GM12878 (cell line): ENCODE measurements at regions not wholly inside any gene's neighbourhood (a gene's known extent, or its start where the extent isn't known, plus 50 kb on each side); places are given as distances from the start of the nearest gene placed in this dataset.

Experiments used
- ATAC-seq: fragments of 200-7000 bp; cut with Tn5 transposase; 3 replicates; pipeline ENCODE4 v1.9.1; 2020; ENCODE audit warnings: mild to moderate bottlenecking, moderate library complexity
- BruUV-seq: library from RNA; stranded (reverse); fragments of 400-500 nt; replicated peaks from 2 replicates; lab custom pipeline; 2021; lab: Mats Ljungman, UMichigan
- CTCF ChIA-PET: fragments of 300-600 bp; sonication (Branson Sonifier 250); formaldehyde crosslinking; extraction: SDS; loops from one replicate; lab custom pipeline; 2021; ENCODE audit warnings: inconsistent platforms; lab: Yijun Ruan, JAX
- POLR2A ChIA-PET: fragments of 350-600 bp; formaldehyde crosslinking; extraction: SDS; loops from one replicate; lab custom pipeline; 2021; ENCODE audit warnings: inconsistent platforms; lab: Charles Lee
- RAD21 ChIA-PET: fragments of 300-600 bp; sonication (Branson Sonifier 250); formaldehyde crosslinking; loops from one replicate; lab custom pipeline; 2023; ENCODE audit warnings: antibody characterized with exemption; ENCODE audit not compliant: unreplicated experiment; lab: Charles Lee
- SMC1A ChIA-PET: fragments of 300-600 bp; sonication (Branson Sonifier 250); formaldehyde crosslinking; loops from one replicate; lab custom pipeline; 2023; ENCODE audit not compliant: unreplicated experiment, uncharacterized antibody; lab: Charles Lee
- DNase-seq: peaks from one replicate; pipeline ENCODE4 v3.0.0-alpha.2; 2011; ENCODE audit warnings: low read depth, low spot score
- FAIRE-seq: peaks from 3 replicates; lab custom pipeline; 2011; peaks lifted over from hg19 to GRCh38; lab: Jason Lieb, UNC
- H2AFZ ChIP-seq: 2 replicates; pipeline ENCODE4 v1.6.0; 2011; ENCODE audit warnings: low read depth, low read length, control low read depth; ENCODE audit not compliant: control insufficient read depth
- H3K27ac ChIP-seq: 2 replicates; pipeline ENCODE4 v1.5.1; 2011; ENCODE audit warnings: control low read depth; ENCODE audit not compliant: control insufficient read depth, insufficient read depth
- H3K27me3 ChIP-seq, 2 experiments: replicated peaks in 1 of 2; 2 replicates each; pipeline versions ENCODE4 v1.6.0 to v1.6.1; 2011; ENCODE audit warnings: low read length in 1 of 2; ENCODE audit not compliant: control insufficient read depth in 2 of 2, insufficient read depth in 2 of 2
- H3K36me3 ChIP-seq, 2 experiments: 2 replicates each; pipeline ENCODE4 v1.5.1; 2011; ENCODE audit warnings: low read length in 1 of 2; ENCODE audit not compliant: control insufficient read depth in 2 of 2, insufficient read depth in 2 of 2
- H3K4me1 ChIP-seq: 2 replicates; pipeline ENCODE4 v1.6.1; 2011; ENCODE audit warnings: mild to moderate bottlenecking, low read length, moderate library complexity, mixed read lengths; ENCODE audit not compliant: control insufficient read depth, insufficient read depth
- H3K4me2 ChIP-seq: 2 replicates; pipeline ENCODE4 v1.6.0; 2011; ENCODE audit warnings: control low read depth; ENCODE audit not compliant: control insufficient read depth, insufficient read depth
- H3K4me3 ChIP-seq: fragments of 200-600 bp; sonication (generic); 2 replicates; pipeline ENCODE4 v1.5.1; 2016
- H3K79me2 ChIP-seq: 2 replicates; pipeline ENCODE4 v1.6.0; 2011; ENCODE audit warnings: low read length; ENCODE audit not compliant: control insufficient read depth, insufficient read depth
- H3K9ac ChIP-seq: 2 replicates; pipeline ENCODE4 v1.8.0; 2011; ENCODE audit warnings: low read length, control low read depth, mixed read lengths; ENCODE audit not compliant: control insufficient read depth, insufficient read depth
- H3K9me3 ChIP-seq: replicated peaks from 3 replicates; pipeline ENCODE4 v1.5.1; 2011; ENCODE audit warnings: mild to moderate bottlenecking, low read length; ENCODE audit not compliant: control insufficient read depth, insufficient read depth
- H4K20me1 ChIP-seq: 2 replicates; pipeline ENCODE4 v1.6.0; 2011; ENCODE audit not compliant: control insufficient read depth, insufficient read depth
- EZH2 ChIP-seq: IDR thresholded peaks from 2 replicates; pipeline ENCODE4 v1.6.1; 2012; ENCODE audit warnings: low read depth, mild to moderate bottlenecking, control low read depth, inconsistent platforms, low read length, borderline replicate concordance; ENCODE audit not compliant: control insufficient read depth
- MXI1 ChIP-seq: fragments of 150-350 bp; IDR thresholded peaks from 2 replicates; pipeline ENCODE4 v1.6.1; 2011; ENCODE audit warnings: low read depth, mild to moderate bottlenecking, inconsistent platforms, low read length, improper control_type of control experiment
- NFYB ChIP-seq: IDR thresholded peaks from 2 replicates; pipeline ENCODE4 v1.6.1; 2011; ENCODE audit warnings: low read depth, mild to moderate bottlenecking, low read length, improper control_type of control experiment, moderate library complexity; ENCODE audit not compliant: insufficient read depth
- PAX5 ChIP-seq: IDR thresholded peaks from 2 replicates; pipeline ENCODE4 v1.6.1; 2011; ENCODE audit warnings: low read depth, low read length, borderline replicate concordance
- POLR2AphosphoS5 ChIP-seq: IDR thresholded peaks from 2 replicates; pipeline ENCODE4 v1.6.1; 2011; ENCODE audit warnings: mild to moderate bottlenecking, low read length, inconsistent platforms
- WGBS: methylation state at CpG from one replicate; pipeline ENCODE4 v1.1.6; 2016; ENCODE audit warnings: low lambda C conversion rate; ENCODE audit not compliant: insufficient replicate concordance, insufficient coverage; ENCODE audit errors: missing lambda C conversion rate; 5-methylcytosine and 5-hydroxymethylcytosine counted together
- in situ Hi-C: fragments of 300-500 bp; cut with MboI; formaldehyde crosslinking; loops from 9 replicates; pipeline ENCODE4 v1.14.3; 2018; ENCODE audit warnings: mixed read lengths
- intact Hi-C: fragments of 100-400 bp; cut with micrococcal nuclease; formaldehyde crosslinking; loops from one replicate; pipeline ENCODE4 v1.14.2; 2022; ENCODE audit not compliant: unreplicated experiment
- TF ChIP-seq, protein P1 (sequence below): fragments of 450-650 bp; IDR thresholded peaks from 2 replicates; pipeline ENCODE4 v1.6.1; 2016; ENCODE audit warnings: mild to moderate bottlenecking

DNA sequence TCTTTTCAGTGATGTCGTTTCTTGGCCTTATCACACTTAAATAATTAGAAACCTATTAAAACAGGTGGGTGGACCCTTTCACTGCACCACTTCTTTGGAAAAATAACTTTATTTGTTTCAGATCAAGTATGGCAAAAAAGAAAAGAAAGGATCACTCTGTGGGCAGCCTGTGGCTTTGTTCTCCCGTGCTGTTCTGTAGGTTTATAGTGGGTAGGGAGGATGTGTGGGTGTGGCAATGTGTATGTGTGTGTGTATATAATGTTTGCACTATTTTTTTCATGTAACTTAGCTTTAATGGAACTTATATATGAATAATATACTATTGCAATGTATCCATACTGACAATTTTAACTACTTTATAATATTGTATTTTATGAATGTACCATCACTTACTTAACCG lies 85.9 kb downstream of the ACTBL2 start:
- no peak for TF ChIP-seq MXI1
- TF ChIP-seq PAX5 = no peak
- TF ChIP-seq, protein P1, sequence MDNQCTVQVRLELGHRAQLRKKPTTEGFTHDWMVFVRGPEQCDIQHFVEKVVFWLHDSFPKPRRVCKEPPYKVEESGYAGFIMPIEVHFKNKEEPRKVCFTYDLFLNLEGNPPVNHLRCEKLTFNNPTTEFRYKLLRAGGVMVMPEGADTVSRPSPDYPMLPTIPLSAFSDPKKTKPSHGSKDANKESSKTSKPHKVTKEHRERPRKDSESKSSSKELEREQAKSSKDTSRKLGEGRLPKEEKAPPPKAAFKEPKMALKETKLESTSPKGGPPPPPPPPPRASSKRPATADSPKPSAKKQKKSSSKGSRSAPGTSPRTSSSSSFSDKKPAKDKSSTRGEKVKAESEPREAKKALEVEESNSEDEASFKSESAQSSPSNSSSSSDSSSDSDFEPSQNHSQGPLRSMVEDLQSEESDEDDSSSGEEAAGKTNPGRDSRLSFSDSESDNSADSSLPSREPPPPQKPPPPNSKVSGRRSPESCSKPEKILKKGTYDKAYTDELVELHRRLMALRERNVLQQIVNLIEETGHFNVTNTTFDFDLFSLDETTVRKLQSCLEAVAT = no peak
- TF ChIP-seq EZH2 = no peak
- no peak for TF ChIP-seq NFYB
- TF ChIP-seq POLR2AphosphoS5 = no peak
- intact Hi-C loops (no loop called here), in situ Hi-C loops (no loop called here)
- Histone ChIP-seq H3K27me3 (no peaks in the 10 kb centered on the region), H4K20me1 (no peaks in the 10 kb centered on the region), H3K4me1 (no peaks in the 10 kb centered on the region), H3K79me2 (no peaks in the 10 kb centered on the region), H3K36me3 (no peaks in the 10 kb centered on the region), H3K9ac (no peak overlapping the region), H3K4me2 (no peak overlapping the region), H2AFZ (no peak overlapping the region), H3K9me3 (no peaks in the 10 kb centered on the region), H3K27ac (no peak overlapping the region), H3K4me3 (no peak overlapping the region)
- no TSS peak for BruUV-seq
- CTCF ChIA-PET = no interaction called here
- RAD21 ChIA-PET = no interaction called here
- no peak for FAIRE-seq
- SMC1A ChIA-PET = no interaction called here
- no peak for DNase-seq
- WGBS = 0% methylated on average over 3 of the region's 3 CpGs
- POLR2A ChIA-PET = interaction anchor here (0.5 kb wide), 1 partner anchor 355 kb away, joined by 7 read pairs; no protein-coding TSS in a partner anchor
- no peak for ATAC-seq
